SU-DHL-6 (cell line): ENCODE measurements at regions not wholly inside any gene's neighbourhood (a gene's known extent, or its start where the extent isn't known, plus 50 kb on each side); places are given as distances from the start of the nearest gene placed in this dataset.

Experiments
- EZH2phosphoT487 ChIP-seq: fragments of 200-600 bp; sonication (generic), shearing (Covaris generic); conservative IDR thresholded peaks from 2 replicates; pipeline ENCODE4 v1.6.1; 2018; ENCODE audit warnings: mild to moderate bottlenecking, antibody characterized with exemption, low read length, moderate library complexity, mixed read lengths
- TF ChIP-seq, protein P1 (sequence below): fragments of 200-600 bp; sonication (generic); IDR thresholded peaks from one replicate; pipeline ENCODE4 v1.5.1; 2017; ENCODE audit warnings: antibody characterized with exemption, mild to moderate bottlenecking, low read length, moderate library complexity; ENCODE audit not compliant: insufficient read depth, poor library complexity, severe bottlenecking

DNA sequence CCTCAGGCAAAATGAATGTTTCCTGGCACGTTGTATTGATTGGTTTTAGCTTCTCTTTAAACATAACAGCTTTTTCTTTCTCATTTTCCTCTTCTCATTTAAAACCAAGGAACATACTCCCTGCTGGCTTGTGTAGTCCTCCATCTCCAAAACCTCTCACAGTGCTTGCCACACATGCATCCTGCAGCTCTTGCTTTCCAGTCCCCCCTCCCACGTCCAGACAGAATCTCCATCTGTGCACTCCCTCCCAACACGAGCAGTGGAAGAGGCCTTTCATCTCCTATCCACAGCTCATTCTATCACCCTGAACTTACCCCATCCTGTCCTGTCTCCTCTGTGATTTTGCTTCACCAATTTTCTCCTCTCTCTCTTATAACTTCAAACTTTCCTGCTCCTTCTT lies 99.6 kb upstream of the THSD7B start:
- no peak for TF ChIP-seq EZH2phosphoT487
- TF ChIP-seq, protein P1, sequence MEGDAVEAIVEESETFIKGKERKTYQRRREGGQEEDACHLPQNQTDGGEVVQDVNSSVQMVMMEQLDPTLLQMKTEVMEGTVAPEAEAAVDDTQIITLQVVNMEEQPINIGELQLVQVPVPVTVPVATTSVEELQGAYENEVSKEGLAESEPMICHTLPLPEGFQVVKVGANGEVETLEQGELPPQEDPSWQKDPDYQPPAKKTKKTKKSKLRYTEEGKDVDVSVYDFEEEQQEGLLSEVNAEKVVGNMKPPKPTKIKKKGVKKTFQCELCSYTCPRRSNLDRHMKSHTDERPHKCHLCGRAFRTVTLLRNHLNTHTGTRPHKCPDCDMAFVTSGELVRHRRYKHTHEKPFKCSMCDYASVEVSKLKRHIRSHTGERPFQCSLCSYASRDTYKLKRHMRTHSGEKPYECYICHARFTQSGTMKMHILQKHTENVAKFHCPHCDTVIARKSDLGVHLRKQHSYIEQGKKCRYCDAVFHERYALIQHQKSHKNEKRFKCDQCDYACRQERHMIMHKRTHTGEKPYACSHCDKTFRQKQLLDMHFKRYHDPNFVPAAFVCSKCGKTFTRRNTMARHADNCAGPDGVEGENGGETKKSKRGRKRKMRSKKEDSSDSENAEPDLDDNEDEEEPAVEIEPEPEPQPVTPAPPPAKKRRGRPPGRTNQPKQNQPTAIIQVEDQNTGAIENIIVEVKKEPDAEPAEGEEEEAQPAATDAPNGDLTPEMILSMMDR = no peak
